GM12872 (cell line): ENCODE measurements at regions not wholly inside any gene's neighbourhood (a gene's known extent, or its start where the extent isn't known, plus 50 kb on each side); places are given as distances from the start of the nearest gene placed in this dataset.

Experiments used
- TF ChIP-seq, protein P1 (sequence below): IDR thresholded peaks from 3 replicates; pipeline ENCODE4 v1.5.1; 2011; ENCODE audit warnings: low read depth, mild to moderate bottlenecking, low read length, moderate library complexity; ENCODE audit not compliant: insufficient read depth

DNA sequence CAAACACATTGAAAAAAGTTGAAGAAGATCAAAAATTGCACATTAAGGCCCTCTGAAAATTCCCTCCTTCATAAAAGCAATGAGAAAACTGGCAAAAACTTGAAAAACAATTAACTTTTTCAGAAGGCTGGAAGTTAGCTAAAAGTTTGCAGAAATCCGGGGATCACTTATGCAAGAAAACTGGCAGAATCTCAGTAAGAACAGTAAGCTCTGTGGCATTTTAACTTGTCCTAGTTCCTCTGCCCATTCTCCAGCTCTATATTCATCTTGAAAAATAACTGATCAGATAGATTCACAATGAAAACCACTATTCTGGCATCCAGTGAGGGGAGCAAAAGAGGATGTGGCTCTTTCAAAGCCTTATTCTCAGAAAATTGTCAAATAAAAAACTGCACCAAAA is 566.8 kb downstream of the NTRK3 start:
- TF ChIP-seq, protein P1, sequence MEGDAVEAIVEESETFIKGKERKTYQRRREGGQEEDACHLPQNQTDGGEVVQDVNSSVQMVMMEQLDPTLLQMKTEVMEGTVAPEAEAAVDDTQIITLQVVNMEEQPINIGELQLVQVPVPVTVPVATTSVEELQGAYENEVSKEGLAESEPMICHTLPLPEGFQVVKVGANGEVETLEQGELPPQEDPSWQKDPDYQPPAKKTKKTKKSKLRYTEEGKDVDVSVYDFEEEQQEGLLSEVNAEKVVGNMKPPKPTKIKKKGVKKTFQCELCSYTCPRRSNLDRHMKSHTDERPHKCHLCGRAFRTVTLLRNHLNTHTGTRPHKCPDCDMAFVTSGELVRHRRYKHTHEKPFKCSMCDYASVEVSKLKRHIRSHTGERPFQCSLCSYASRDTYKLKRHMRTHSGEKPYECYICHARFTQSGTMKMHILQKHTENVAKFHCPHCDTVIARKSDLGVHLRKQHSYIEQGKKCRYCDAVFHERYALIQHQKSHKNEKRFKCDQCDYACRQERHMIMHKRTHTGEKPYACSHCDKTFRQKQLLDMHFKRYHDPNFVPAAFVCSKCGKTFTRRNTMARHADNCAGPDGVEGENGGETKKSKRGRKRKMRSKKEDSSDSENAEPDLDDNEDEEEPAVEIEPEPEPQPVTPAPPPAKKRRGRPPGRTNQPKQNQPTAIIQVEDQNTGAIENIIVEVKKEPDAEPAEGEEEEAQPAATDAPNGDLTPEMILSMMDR: no peak

DNA sequence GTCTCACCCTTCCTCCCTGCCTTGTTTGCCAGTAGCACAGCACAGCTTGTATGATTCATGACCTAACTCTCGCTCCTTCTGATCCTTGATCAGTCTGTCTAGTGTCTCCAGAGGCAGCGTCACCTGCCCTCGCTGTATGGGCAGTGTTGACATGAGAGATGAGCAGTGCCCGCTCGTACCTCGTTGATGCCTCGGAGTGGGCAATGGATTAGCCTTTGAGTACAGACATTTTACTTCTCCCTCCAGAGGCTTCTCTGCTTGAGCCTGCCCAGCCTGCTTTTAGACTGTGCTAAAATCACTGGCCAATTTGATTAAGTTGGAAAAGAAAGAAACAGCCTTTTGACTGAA is 569.0 kb downstream of the NTRK3 start:
- TF ChIP-seq, protein P1: no peak

DNA sequence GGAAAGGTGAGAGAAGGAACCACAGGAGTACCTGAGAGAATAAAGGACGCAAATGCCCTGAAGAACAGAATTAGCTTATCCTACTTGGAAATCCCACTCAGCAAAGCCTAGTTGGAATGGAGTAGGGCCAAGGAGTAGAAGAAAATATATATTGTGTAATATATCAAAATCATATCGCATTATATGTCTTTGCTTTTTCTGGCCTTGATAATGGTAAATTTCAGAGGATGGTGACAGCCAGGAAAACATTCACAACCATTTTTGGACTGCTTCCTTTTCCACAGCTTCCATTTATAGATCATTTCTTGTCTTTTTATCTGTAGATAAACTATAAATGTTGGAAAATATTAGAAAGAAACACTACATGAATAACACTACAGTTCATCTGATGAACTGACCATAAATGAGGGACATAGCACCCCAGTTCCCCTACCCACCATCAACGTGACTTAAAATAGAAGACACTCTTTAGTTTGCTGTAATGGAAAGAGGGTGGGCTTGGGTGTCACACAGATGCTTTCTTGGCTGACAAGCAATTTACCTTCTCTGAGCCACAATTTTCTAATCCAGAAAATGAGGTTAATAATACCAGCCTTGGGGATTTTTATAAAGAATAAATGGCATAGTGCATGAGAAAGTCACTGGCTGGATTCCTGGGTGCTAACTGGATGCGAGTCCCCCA is 569.6 kb downstream of the NTRK3 start:
- TF ChIP-seq, protein P1: no peak

DNA sequence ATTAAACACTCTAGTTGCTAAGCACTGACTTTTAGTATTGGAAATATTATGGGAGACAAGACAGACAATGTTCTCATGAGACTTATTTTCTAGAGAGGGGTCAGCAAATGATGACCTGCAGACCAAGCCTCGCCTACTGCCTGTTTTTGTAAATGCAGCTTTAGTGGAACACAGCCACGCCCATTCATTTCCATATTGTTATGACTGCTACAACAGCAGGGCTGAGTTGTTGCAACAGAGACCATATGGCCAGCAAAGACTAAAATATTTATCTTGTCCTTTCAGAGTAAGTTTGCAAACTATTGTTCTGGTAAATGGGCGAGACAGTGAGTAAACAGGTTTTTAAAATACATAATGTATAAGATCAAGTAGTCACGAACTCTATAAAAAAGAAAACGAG is 570.2 kb downstream of the NTRK3 start:
- TF ChIP-seq, protein P1: no peak

DNA sequence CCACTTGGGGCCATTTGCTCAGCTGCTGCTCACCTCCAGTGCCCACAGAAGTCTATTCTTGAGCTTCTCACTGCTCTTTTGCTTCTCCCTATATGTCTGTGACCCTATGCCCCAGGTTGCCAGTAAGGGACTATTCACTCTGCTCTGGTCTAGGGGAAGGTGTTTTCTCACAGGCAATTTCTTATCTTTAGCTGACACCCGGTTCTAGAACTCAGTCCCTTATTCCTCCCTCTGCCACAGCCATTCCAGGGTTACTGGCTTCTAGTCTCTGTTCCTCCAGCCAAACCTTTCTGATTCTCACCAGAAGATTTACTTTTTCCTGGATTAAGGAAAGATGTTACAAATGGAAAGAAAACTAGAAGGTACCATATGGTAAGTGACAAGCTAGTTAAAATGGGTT is 574.0 kb downstream of the NTRK3 start:
- TF ChIP-seq, protein P1: no peak

DNA sequence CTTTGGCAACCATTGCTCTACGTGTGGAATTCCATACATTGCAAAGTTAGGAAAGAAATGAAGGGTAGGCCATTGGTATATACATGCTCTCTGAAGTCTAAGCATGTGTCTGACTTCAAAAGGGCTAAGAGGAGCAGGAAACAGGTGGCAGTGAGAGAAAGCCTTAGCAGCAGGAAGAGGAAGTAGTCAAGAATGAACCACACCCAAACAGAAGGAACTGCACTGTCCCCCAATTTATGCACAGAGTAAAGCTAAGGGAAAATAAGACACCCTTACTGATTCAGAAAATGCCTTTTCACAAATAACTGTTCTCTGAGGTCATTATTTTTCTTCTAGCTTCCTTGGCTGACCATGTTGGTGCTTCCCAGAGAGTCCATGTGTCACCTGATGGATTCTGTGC is 575.4 kb downstream of the NTRK3 start:
- TF ChIP-seq, protein P1: no peak

DNA sequence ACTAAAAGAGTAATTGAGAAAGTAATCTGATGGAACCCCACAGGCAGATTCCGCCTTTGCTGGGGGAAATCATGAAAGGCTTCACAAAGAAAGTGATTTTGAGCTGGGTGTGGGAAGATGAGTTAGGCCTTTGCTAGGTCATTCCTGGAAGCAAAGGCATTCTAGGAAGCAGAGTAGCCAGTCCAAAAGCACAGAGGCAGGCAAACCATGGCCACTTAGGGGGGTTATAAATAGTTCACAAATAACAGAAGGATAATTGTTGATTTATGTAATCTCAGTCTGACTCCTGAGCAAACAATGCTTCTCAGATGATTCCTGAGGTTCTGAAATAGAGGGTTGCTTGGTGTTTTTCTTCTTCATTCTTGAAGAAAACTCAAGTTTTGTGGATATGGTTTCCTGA is 576.3 kb downstream of the NTRK3 start:
- TF ChIP-seq, protein P1: no peak
